Endothelial cell of umbilical vein (primary cell): ENCODE measurements at regions not wholly inside any gene's neighbourhood (a gene's known extent, or its start where the extent isn't known, plus 50 kb on each side); places are given as distances from the start of the nearest gene placed in this dataset.

Experiments used
- BruUV-seq: library from RNA; stranded (reverse); fragments of 400-500 nt; replicated peaks from 2 replicates; lab custom pipeline; 2021; lab: Mats Ljungman, UMichigan
- CTCF ChIA-PET: fragments of 300-600, 350-600 bp; sonication (Branson Sonifier 250); formaldehyde crosslinking; loops from one replicate; lab custom pipeline; 2021; ENCODE audit warnings: antibody characterized with exemption, inconsistent platforms; lab: Charles Lee
- POLR2A ChIA-PET: fragments of 300-600, 350-600 bp; sonication (Branson Sonifier 250); formaldehyde crosslinking; loops from one replicate; lab custom pipeline; 2021; ENCODE audit warnings: antibody characterized with exemption, inconsistent platforms; lab: Charles Lee
- DNase-seq: peaks from one replicate; pipeline ENCODE4 v3.0.0-alpha.2; 2011; ENCODE audit warnings: low read depth, low spot score
- FAIRE-seq: peaks from 2 replicates; lab custom pipeline; 2011; peaks lifted over from hg19 to GRCh38; lab: Jason Lieb, UNC
- H2AFZ ChIP-seq: 2 replicates; pipeline ENCODE4 v1.6.0; 2012; ENCODE audit warnings: low read depth, low read length, control low read depth, inconsistent platforms
- H3K27ac ChIP-seq: 2 replicates; pipeline ENCODE4 v1.5.1; 2011; ENCODE audit warnings: low read depth, mild to moderate bottlenecking, control low read depth, low read length, moderate library complexity; ENCODE audit not compliant: insufficient read depth
- H3K27me3 ChIP-seq, 2 experiments: 2 replicates each; pipeline versions ENCODE4 v1.6.0 to v1.6.1; 2011; ENCODE audit warnings: low read length in 2 of 2, mixed read lengths in 1 of 2; ENCODE audit not compliant: control insufficient read depth in 2 of 2, insufficient read depth in 2 of 2
- H3K36me3 ChIP-seq, 2 experiments: 2 replicates in 1 of 2; 3 replicates in 1 of 2; pipeline ENCODE4 v1.5.1; 2011; ENCODE audit warnings: low read length in 2 of 2, mild to moderate bottlenecking in 1 of 2, moderate library complexity in 1 of 2; ENCODE audit not compliant: control insufficient read depth in 2 of 2, insufficient read depth in 2 of 2; ENCODE audit errors: extremely low read depth in 1 of 2
- H3K4me1 ChIP-seq: 3 replicates; pipeline ENCODE4 v1.5.1; 2011; ENCODE audit warnings: mild to moderate bottlenecking, low read length; ENCODE audit not compliant: control insufficient read depth, insufficient read depth; ENCODE audit errors: extremely low read depth
- H3K4me2 ChIP-seq: 2 replicates; pipeline ENCODE4 v1.6.1; 2011; ENCODE audit warnings: low read length, control low read depth, mixed read lengths; ENCODE audit not compliant: insufficient read depth
- H3K4me3 ChIP-seq, 3 experiments: fragments of 200-600 bp in 1 of 3; sonication (generic), shearing (Covaris generic) in 1 of 3; replicated peaks in 1 of 3; 2 replicates each; pipeline ENCODE4 v1.5.1; 2011 to 2016; ENCODE audit warnings: control low read depth in 3 of 3, low read length in 3 of 3, mild to moderate bottlenecking in 2 of 3, inconsistent platforms in 1 of 3, low read depth in 1 of 3, moderate library complexity in 1 of 3; ENCODE audit not compliant: insufficient read depth in 1 of 3
- H3K79me2 ChIP-seq: 2 replicates; pipeline ENCODE4 v1.6.0; 2012; ENCODE audit warnings: low read length, inconsistent platforms; ENCODE audit not compliant: control insufficient read depth, insufficient read depth
- H3K9ac ChIP-seq: replicated peaks from 2 replicates; pipeline ENCODE3; 2011; ENCODE audit warnings: low read length, control low read depth; ENCODE audit not compliant: insufficient read depth; ENCODE audit errors: extremely low read depth
- H3K9me1 ChIP-seq: replicated peaks from 3 replicates; pipeline ENCODE4 v1.6.0; 2011; ENCODE audit warnings: mild to moderate bottlenecking, low read length; ENCODE audit not compliant: control insufficient read depth, insufficient read depth; ENCODE audit errors: extremely low read depth
- H3K9me3 ChIP-seq: replicated peaks from 2 replicates; pipeline ENCODE4 v1.5.1; 2012; ENCODE audit warnings: low read length, inconsistent platforms; ENCODE audit not compliant: control insufficient read depth, insufficient read depth
- H4K20me1 ChIP-seq: replicated peaks from 2 replicates; pipeline ENCODE3; 2011; ENCODE audit warnings: mild to moderate bottlenecking, low read length; ENCODE audit not compliant: control insufficient read depth, insufficient read depth; ENCODE audit errors: extremely low read depth
- EZH2 ChIP-seq: IDR thresholded peaks from 2 replicates; pipeline ENCODE4 v1.6.1; 2012; ENCODE audit warnings: borderline replicate concordance, low read depth, mild to moderate bottlenecking, moderate library complexity, low read length, inconsistent platforms; ENCODE audit not compliant: severe bottlenecking
- FOS ChIP-seq: IDR thresholded peaks from 2 replicates; pipeline ENCODE4 v1.6.1; 2011; ENCODE audit warnings: mild to moderate bottlenecking, low read length, moderate library complexity, borderline replicate concordance; ENCODE audit not compliant: insufficient read depth
- GATA2 ChIP-seq: IDR thresholded peaks from 2 replicates; pipeline ENCODE4 v1.7.0; 2011; ENCODE audit warnings: low read depth, mild to moderate bottlenecking, moderate library complexity, mixed read lengths, low read length; ENCODE audit not compliant: insufficient read length, insufficient read depth
- JUN ChIP-seq: IDR thresholded peaks from 2 replicates; pipeline ENCODE4 v1.6.1; 2011; ENCODE audit warnings: borderline replicate concordance, low read depth; ENCODE audit not compliant: insufficient read length, insufficient read depth
- MYC ChIP-seq: IDR thresholded peaks from one replicate; pipeline ENCODE4 v1.6.1; 2011; ENCODE audit warnings: mild to moderate bottlenecking, low read depth, low read length
- POLR2A ChIP-seq: IDR thresholded peaks from 2 replicates; pipeline ENCODE4 v1.6.1; 2012; ENCODE audit warnings: low read depth, mild to moderate bottlenecking, control low read depth, low read length
- POLR2AphosphoS5 ChIP-seq: IDR thresholded peaks from 2 replicates; pipeline ENCODE4 v1.6.1; 2012; ENCODE audit warnings: low read depth, mild to moderate bottlenecking, control low read depth, low read length, moderate library complexity; ENCODE audit not compliant: insufficient read depth
- dilution Hi-C: fragments of 300-500 bp; cut with MboI; formaldehyde crosslinking; loops from one replicate; pipeline ENCODE4 v1.15.0; 2019; ENCODE audit warnings: low sequenced_read_pairs; ENCODE audit not compliant: extremely low pct_ligation_motif_present
- intact Hi-C: fragments of 100-400 bp; cut with micrococcal nuclease; formaldehyde crosslinking; loops from one replicate; pipeline ENCODE4 v1.10.0; 2022
- TF ChIP-seq, protein P1 (sequence below), 2 donors: IDR thresholded peaks; 1 replicate in 1 of 2; 2 replicates in 1 of 2; pipeline ENCODE4 v1.5.1; 2011; ENCODE audit warnings: low read length in 2 of 2, mild to moderate bottlenecking in 2 of 2, moderate library complexity in 2 of 2, control low read depth in 1 of 2, inconsistent platforms in 1 of 2, low read depth in 1 of 2; ENCODE audit not compliant: insufficient read depth in 1 of 2; ENCODE audit errors: extremely low read depth in 1 of 2

DNA sequence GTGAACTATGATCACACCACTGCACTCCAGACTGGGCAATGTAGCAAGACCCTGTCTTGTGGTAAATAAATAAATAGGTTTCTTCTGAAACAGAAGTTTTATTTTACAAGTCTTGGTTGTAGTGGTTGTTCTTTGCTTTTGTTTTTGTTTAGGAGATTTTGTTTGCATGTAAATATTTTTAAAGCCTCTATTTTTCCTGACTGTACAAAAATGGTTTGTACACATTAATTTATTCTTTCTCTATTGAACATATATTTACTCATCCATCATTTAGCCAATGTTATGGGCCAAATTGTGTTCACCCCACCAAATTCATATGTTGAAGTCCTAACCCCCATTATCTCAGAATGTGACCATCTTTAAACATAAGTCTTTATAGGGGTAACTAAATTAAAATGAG, 580.1 kb downstream of the EPHA4 start:
- FAIRE-seq, result no peak
- H3K9me1 ChIP-seq, result no peaks in the 10 kb centered on the region
- H3K79me2 ChIP-seq, result no peaks in the 10 kb centered on the region
- H3K9me3 ChIP-seq, result no peaks in the 10 kb centered on the region
- DNase-seq, result no peak
- H3K4me2 ChIP-seq, result no peak overlapping the region
- no peak overlapping the region for H3K27ac ChIP-seq
- no peak overlapping the region for H3K9ac ChIP-seq
- POLR2A ChIA-PET, result no interaction called here
- no TSS peak for BruUV-seq
- TF ChIP-seq MYC, result no peak
- no peak for TF ChIP-seq JUN
- no peak for TF ChIP-seq GATA2
- no peak for TF ChIP-seq POLR2AphosphoS5
- no peak for TF ChIP-seq POLR2A
- no peak for TF ChIP-seq FOS
- TF ChIP-seq EZH2, result no peak
- TF ChIP-seq, protein P1, sequence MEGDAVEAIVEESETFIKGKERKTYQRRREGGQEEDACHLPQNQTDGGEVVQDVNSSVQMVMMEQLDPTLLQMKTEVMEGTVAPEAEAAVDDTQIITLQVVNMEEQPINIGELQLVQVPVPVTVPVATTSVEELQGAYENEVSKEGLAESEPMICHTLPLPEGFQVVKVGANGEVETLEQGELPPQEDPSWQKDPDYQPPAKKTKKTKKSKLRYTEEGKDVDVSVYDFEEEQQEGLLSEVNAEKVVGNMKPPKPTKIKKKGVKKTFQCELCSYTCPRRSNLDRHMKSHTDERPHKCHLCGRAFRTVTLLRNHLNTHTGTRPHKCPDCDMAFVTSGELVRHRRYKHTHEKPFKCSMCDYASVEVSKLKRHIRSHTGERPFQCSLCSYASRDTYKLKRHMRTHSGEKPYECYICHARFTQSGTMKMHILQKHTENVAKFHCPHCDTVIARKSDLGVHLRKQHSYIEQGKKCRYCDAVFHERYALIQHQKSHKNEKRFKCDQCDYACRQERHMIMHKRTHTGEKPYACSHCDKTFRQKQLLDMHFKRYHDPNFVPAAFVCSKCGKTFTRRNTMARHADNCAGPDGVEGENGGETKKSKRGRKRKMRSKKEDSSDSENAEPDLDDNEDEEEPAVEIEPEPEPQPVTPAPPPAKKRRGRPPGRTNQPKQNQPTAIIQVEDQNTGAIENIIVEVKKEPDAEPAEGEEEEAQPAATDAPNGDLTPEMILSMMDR (IDR thresholded peaks at IDR 0.05; ENCODE audit: extremely low read depth in 1 of 2, insufficient read depth in 1 of 2, low read depth in 1 of 2, low read length in 2 of 2), result no peak
- CTCF ChIA-PET, result no interaction called here
- H3K4me3 ChIP-seq, result no peak overlapping the region
- dilution Hi-C loops, result no loop called here
- H4K20me1 ChIP-seq, result no peaks in the 10 kb centered on the region
- intact Hi-C loops, result no loop called here
- no peak overlapping the region for H2AFZ ChIP-seq
- H3K4me1 ChIP-seq, result no peaks in the 10 kb centered on the region
- H3K27me3 ChIP-seq, result no peaks in the 10 kb centered on the region
- H3K36me3 ChIP-seq, result no peaks in the 10 kb centered on the region
